ENCODE measurements at regions not wholly inside any gene's neighbourhood (a gene's known extent, or its start where the extent isn't known, plus 50 kb on each side); places are given as distances from the start of the nearest gene placed in this dataset.

GRCh38 chr9:75467142-75467541, 378.8 kb downstream of the OSTF1 start:
- H3K56ac ChIP-seq (ENCODE audit: extremely low read depth, insufficient read depth, low read length), result no peak overlapping the region
- no peak overlapping the region for H3K4me3 ChIP-seq (ENCODE audit: insufficient read depth, low read depth, low read length)
- H2BK120ac ChIP-seq (ENCODE audit: low read depth, low read length), result no peak overlapping the region
- H2BK5ac ChIP-seq (ENCODE audit: low read depth, low read length, poor library complexity, severe bottlenecking), result no peak overlapping the region
- intact Hi-C loops (cut with micrococcal nuclease), result no loop called here
- no peaks in the 10 kb centered on the region for H4K20me1 ChIP-seq (ENCODE audit: insufficient read depth, low read length)
- no peak overlapping the region for H3K4me2 ChIP-seq (ENCODE audit: low read depth, low read length)
- no peak overlapping the region for H3K4ac ChIP-seq (ENCODE audit: low read depth, low read length)
- no peak overlapping the region for H3K27ac ChIP-seq (ENCODE audit: insufficient read depth, low read length)
- no peaks in the 10 kb centered on the region for H3K79me1 ChIP-seq (ENCODE audit: low read depth in 1 of 2, low read length in 2 of 2)
- no peaks in the 10 kb centered on the region for H3K9me3 ChIP-seq (ENCODE audit: control insufficient read depth, insufficient read depth, low read length)
- H2AK9ac ChIP-seq (replicated peaks; ENCODE audit: low read depth, low read length, poor library complexity), result no peak overlapping the region
- no peaks in the 10 kb centered on the region for H3K4me1 ChIP-seq (ENCODE audit: control insufficient read depth, insufficient read depth, low read length)
- no peaks in the 10 kb centered on the region for H3K27me3 ChIP-seq (ENCODE audit: control insufficient read depth, insufficient read depth, low read length)
- TF ChIP-seq RCOR1 (IDR thresholded peaks at IDR 0.05; ENCODE audit: insufficient replicate concordance, low read length), result no peak
- no peak for TF ChIP-seq CHD1 (IDR thresholded peaks at IDR 0.05; ENCODE audit: low read depth, low read length)
- no peak for TF ChIP-seq MAZ (IDR thresholded peaks at IDR 0.05; ENCODE audit: borderline replicate concordance, low read depth, low read length)
- TF ChIP-seq ELK1 (IDR thresholded peaks at IDR 0.05; ENCODE audit: borderline replicate concordance, low read depth, low read length), result no peak
- no peak for TF ChIP-seq CEBPB (IDR thresholded peaks at IDR 0.05; ENCODE audit: low read depth, low read length)
- no peak for TF ChIP-seq NFE2L2 (IDR thresholded peaks at IDR 0.05; ENCODE audit: low read depth, low read length)
- no peak for TF ChIP-seq SMC3 (IDR thresholded peaks at IDR 0.05; ENCODE audit: low read depth, low read length)
- no peak for TF ChIP-seq RAD21 (IDR thresholded peaks at IDR 0.05; ENCODE audit: low read length)
- no peak for TF ChIP-seq RFX5 (IDR thresholded peaks at IDR 0.05; ENCODE audit: low read depth, low read length)
- no peak for TF ChIP-seq MAFK (IDR thresholded peaks at IDR 0.05; ENCODE audit: low read depth, low read length)
- TF ChIP-seq BHLHE40 (IDR thresholded peaks at IDR 0.05; ENCODE audit: low read depth, low read length), result no peak
- no peak for TF ChIP-seq MXI1 (IDR thresholded peaks at IDR 0.05; ENCODE audit: borderline replicate concordance, low read depth, low read length)
- no peak for TF ChIP-seq CTCF (conservative IDR thresholded peaks at IDR 0.05; ENCODE audit: low read depth, low read length)
- TF ChIP-seq POLR2A (IDR thresholded peaks at IDR 0.05; ENCODE audit: low read depth, low read length), result no peak
- TF ChIP-seq FOS (IDR thresholded peaks at IDR 0.05; ENCODE audit: low read depth, low read length), result no peak
- no peak for TF ChIP-seq USF2 (IDR thresholded peaks at IDR 0.05; ENCODE audit: low read depth, low read length)
- H3K9ac ChIP-seq (ENCODE audit: low read depth, low read length), result no peak overlapping the region
- H3K36me3 ChIP-seq (ENCODE audit: control insufficient read depth, insufficient read depth, low read length), result no peaks in the 10 kb centered on the region
- no peak for DNase-seq
- no peak overlapping the region for H4K8ac ChIP-seq (ENCODE audit: low read depth in 2 of 2, low read length in 2 of 2)
- H3K9me1 ChIP-seq (ENCODE audit: insufficient read depth, low read length), result no peaks in the 10 kb centered on the region
- no peak overlapping the region for H3K14ac ChIP-seq (replicated peaks; ENCODE audit: low read depth, low read length)
- H3K23ac ChIP-seq (ENCODE audit: low read depth, low read length), result no peak overlapping the region
- no peak overlapping the region for H3K18ac ChIP-seq (ENCODE audit: low read depth, low read length)
- ChIA-PET CTCF (no interaction called here), POLR2A (ENCODE audit: unreplicated experiment) (no interaction called here)
- in situ Hi-C loops (cut with MboI; ENCODE audit: low sequenced_read_pairs), result no loop called here
- no peak overlapping the region for H2AFZ ChIP-seq (replicated peaks; ENCODE audit: low read length, poor library complexity)
- WGBS, 2 experiments (ENCODE audit: extremely low coverage in 2 of 2, insufficient read length in 1 of 2), result no CpG with 5 or more reads among the region's 2 CpGs
- ATAC-seq (ENCODE audit: low read depth), result no peak
- H2BK20ac ChIP-seq (ENCODE audit: low read depth, low read length), result no peak overlapping the region
- no peak overlapping the region for H4K91ac ChIP-seq (ENCODE audit: insufficient read depth, low read depth, low read length)
- H4K5ac ChIP-seq (ENCODE audit: low read depth, low read length), result no peak overlapping the region
- H2BK15ac ChIP-seq (ENCODE audit: low read depth, low read length), result no peak overlapping the region
- no peak overlapping the region for H2AK5ac ChIP-seq (ENCODE audit: low read depth, low read length)
- BruUV-seq (replicated peaks), result no TSS peak
- dilution Hi-C loops (cut with HindIII; ENCODE audit: low sequenced_read_pairs, unreplicated experiment), result no loop called here
